ENCODE measurements at regions not wholly inside any gene's neighbourhood (a gene's known extent, or its start where the extent isn't known, plus 50 kb on each side); places are given as distances from the start of the nearest gene placed in this dataset.

DNA sequence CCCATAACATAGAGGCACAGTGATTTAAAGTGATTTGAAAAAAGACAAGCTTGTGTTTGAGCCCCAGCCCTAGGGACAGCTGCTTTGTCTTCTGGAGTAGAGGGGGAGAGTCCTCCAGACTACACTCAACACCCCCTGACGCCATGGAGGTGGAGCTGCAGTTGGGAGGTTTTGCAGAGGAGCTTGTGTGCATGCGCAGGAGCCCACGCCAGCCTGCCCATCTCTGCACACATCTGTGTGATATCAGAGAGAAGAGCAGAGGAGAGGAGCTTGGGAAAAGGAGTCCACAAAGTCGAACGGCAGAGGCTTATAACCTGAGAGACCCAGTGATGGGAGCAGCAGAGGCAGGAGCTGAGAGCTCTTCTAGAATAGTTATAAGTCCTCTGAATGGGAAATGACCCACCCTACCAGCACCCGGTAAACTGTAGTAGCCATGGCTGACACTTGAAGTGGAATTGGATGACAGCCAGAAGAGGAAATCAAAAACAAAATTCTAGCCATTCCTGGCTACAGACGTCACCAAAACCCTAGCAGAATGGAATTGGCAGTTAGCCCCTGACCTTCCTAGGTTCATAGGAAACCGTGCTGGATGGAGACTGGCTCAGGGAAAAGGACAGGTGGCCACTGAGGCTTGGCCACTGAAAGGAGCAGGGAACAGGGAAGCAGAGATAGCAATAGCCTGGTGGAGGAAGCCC lies 185.1 kb upstream of the VASH1 start:
- no peak for ATAC-seq
- no peak for TF ChIP-seq ZNF70 (CRISPR knock-in tag; IDR thresholded peaks at IDR 0.05)
- TF ChIP-seq, protein P1, sequence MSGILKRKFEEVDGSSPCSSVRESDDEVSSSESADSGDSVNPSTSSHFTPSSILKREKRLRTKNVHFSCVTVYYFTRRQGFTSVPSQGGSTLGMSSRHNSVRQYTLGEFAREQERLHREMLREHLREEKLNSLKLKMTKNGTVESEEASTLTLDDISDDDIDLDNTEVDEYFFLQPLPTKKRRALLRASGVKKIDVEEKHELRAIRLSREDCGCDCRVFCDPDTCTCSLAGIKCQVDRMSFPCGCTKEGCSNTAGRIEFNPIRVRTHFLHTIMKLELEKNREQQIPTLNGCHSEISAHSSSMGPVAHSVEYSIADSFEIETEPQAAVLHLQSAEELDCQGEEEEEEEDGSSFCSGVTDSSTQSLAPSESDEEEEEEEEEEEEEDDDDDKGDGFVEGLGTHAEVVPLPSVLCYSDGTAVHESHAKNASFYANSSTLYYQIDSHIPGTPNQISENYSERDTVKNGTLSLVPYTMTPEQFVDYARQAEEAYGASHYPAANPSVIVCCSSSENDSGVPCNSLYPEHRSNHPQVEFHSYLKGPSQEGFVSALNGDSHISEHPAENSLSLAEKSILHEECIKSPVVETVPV (CRISPR knock-in tag; IDR thresholded peaks at IDR 0.05) = no peak
- no peak for TF ChIP-seq ZFP30 (CRISPR knock-in tag; IDR thresholded peaks at IDR 0.05)
- TF ChIP-seq ZFP3 (CRISPR knock-in tag; IDR thresholded peaks at IDR 0.05) = peak; percentile 95
- TF ChIP-seq RARB (CRISPR knock-in tag; IDR thresholded peaks at IDR 0.05) = no peak
- TF ChIP-seq, protein P2, sequence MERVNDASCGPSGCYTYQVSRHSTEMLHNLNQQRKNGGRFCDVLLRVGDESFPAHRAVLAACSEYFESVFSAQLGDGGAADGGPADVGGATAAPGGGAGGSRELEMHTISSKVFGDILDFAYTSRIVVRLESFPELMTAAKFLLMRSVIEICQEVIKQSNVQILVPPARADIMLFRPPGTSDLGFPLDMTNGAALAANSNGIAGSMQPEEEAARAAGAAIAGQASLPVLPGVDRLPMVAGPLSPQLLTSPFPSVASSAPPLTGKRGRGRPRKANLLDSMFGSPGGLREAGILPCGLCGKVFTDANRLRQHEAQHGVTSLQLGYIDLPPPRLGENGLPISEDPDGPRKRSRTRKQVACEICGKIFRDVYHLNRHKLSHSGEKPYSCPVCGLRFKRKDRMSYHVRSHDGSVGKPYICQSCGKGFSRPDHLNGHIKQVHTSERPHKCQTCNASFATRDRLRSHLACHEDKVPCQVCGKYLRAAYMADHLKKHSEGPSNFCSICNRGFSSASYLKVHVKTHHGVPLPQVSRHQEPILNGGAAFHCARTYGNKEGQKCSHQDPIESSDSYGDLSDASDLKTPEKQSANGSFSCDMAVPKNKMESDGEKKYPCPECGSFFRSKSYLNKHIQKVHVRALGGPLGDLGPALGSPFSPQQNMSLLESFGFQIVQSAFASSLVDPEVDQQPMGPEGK (CRISPR knock-in tag; IDR thresholded peaks at IDR 0.05; ENCODE audit: borderline replicate concordance) = no peak
- TF ChIP-seq GLIS3 (CRISPR knock-in tag; IDR thresholded peaks at IDR 0.05) = no peak

DNA sequence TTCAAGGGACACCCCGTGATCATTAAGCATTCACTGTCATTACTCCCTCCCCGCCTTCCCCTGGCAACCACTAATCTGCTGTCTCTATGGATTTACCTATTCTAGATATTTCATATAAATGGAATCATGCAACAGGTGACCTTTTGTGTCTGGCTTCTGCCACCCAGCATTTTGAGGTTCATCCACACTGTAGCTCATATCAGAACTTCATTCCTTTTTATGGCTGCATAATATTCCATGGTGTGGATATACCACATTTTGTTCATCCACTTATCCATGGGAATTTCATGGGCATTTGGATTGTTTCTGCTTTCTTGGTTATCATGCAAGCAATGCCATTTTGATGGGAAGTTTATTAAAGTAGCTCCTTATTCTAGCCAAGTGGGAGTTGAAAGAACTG lies 184.2 kb upstream of the VASH1 start:
- no peak for ATAC-seq
- TF ChIP-seq PPARA (CRISPR knock-in tag; IDR thresholded peaks at IDR 0.05; ENCODE audit: borderline replicate concordance) = no peak
- peak; percentile 88 for TF ChIP-seq ZNF8 (CRISPR knock-in tag; IDR thresholded peaks at IDR 0.05)
- TF ChIP-seq ZNF70 (CRISPR knock-in tag; IDR thresholded peaks at IDR 0.05) = no peak

DNA sequence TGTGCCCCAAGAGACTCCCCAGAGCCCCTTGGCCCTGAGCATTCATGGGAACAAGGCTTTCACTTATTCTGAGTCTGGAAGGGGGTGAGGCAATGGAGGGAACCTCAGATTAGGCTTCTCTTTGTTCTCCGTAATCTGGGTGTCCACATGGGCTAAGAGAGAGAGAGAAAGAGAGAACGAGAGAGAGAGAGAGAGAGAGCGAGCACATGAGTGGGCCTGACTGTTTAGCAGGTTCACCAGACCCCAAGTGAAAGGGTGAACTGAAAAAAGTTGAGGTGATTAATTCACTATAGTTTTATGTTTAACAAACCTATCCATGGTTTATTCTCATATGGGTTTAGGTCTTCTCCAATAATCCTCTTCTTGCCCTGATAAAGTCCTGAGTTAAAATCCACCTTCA lies 183.4 kb upstream of the VASH1 start:
- TF ChIP-seq, protein P2 (CRISPR knock-in tag; IDR thresholded peaks at IDR 0.05; ENCODE audit: borderline replicate concordance) = no peak
- no peak for TF ChIP-seq ZNF70 (CRISPR knock-in tag; IDR thresholded peaks at IDR 0.05)
- TF ChIP-seq ISL1 (CRISPR knock-in tag; IDR thresholded peaks at IDR 0.05) = no peak
- TF ChIP-seq ZFP30 (CRISPR knock-in tag; IDR thresholded peaks at IDR 0.05) = no peak
- TF ChIP-seq, protein P3, sequence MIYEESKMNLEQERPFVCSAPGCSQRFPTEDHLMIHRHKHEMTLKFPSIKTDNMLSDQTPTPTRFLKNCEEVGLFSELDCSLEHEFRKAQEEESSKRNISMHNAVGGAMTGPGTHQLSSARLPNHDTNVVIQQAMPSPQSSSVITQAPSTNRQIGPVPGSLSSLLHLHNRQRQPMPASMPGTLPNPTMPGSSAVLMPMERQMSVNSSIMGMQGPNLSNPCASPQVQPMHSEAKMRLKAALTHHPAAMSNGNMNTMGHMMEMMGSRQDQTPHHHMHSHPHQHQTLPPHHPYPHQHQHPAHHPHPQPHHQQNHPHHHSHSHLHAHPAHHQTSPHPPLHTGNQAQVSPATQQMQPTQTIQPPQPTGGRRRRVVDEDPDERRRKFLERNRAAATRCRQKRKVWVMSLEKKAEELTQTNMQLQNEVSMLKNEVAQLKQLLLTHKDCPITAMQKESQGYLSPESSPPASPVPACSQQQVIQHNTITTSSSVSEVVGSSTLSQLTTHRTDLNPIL (CRISPR knock-in tag; IDR thresholded peaks at IDR 0.05; ENCODE audit: low read depth) = no peak
- TF ChIP-seq ESRRG (CRISPR knock-in tag; IDR thresholded peaks at IDR 0.05) = no peak
- TF ChIP-seq TCF4 (CRISPR knock-in tag; IDR thresholded peaks at IDR 0.05; ENCODE audit: borderline replicate concordance) = no peak
- TF ChIP-seq, protein P4, sequence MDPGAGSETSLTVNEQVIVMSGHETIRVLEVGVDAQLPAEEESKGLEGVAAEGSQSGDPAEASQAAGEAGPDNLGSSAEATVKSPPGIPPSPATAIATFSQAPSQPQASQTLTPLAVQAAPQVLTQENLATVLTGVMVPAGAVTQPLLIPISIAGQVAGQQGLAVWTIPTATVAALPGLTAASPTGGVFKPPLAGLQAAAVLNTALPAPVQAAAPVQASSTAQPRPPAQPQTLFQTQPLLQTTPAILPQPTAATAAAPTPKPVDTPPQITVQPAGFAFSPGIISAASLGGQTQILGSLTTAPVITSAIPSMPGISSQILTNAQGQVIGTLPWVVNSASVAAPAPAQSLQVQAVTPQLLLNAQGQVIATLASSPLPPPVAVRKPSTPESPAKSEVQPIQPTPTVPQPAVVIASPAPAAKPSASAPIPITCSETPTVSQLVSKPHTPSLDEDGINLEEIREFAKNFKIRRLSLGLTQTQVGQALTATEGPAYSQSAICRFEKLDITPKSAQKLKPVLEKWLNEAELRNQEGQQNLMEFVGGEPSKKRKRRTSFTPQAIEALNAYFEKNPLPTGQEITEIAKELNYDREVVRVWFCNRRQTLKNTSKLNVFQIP (CRISPR knock-in tag; IDR thresholded peaks at IDR 0.05; ENCODE audit: borderline replicate concordance, low read depth) = no peak
- no peak for TF ChIP-seq ZNF565 (CRISPR knock-in tag; conservative IDR thresholded peaks at IDR 0.05; ENCODE audit: low read depth)
- TF ChIP-seq BACH2 (CRISPR knock-in tag; IDR thresholded peaks at IDR 0.05; ENCODE audit: borderline replicate concordance) = no peak
- TF ChIP-seq OSR1 (CRISPR knock-in tag; IDR thresholded peaks at IDR 0.05) = no peak
- TF ChIP-seq, protein P5, sequence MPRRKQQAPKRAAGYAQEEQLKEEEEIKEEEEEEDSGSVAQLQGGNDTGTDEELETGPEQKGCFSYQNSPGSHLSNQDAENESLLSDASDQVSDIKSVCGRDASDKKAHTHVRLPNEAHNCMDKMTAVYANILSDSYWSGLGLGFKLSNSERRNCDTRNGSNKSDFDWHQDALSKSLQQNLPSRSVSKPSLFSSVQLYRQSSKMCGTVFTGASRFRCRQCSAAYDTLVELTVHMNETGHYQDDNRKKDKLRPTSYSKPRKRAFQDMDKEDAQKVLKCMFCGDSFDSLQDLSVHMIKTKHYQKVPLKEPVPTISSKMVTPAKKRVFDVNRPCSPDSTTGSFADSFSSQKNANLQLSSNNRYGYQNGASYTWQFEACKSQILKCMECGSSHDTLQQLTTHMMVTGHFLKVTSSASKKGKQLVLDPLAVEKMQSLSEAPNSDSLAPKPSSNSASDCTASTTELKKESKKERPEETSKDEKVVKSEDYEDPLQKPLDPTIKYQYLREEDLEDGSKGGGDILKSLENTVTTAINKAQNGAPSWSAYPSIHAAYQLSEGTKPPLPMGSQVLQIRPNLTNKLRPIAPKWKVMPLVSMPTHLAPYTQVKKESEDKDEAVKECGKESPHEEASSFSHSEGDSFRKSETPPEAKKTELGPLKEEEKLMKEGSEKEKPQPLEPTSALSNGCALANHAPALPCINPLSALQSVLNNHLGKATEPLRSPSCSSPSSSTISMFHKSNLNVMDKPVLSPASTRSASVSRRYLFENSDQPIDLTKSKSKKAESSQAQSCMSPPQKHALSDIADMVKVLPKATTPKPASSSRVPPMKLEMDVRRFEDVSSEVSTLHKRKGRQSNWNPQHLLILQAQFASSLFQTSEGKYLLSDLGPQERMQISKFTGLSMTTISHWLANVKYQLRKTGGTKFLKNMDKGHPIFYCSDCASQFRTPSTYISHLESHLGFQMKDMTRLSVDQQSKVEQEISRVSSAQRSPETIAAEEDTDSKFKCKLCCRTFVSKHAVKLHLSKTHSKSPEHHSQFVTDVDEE (CRISPR knock-in tag; IDR thresholded peaks at IDR 0.05) = no peak
- TF ChIP-seq ARNTL (CRISPR knock-in tag; IDR thresholded peaks at IDR 0.05; ENCODE audit: borderline replicate concordance, low read depth) = no peak
- TF ChIP-seq CSDC2 (CRISPR knock-in tag; IDR thresholded peaks at IDR 0.05) = no peak
- no peak for TF ChIP-seq SNAI2 (CRISPR knock-in tag; IDR thresholded peaks at IDR 0.05)
- TF ChIP-seq ZNF8 (CRISPR knock-in tag; IDR thresholded peaks at IDR 0.05) = no peak
- no peak for TF ChIP-seq TOX (CRISPR knock-in tag; IDR thresholded peaks at IDR 0.05; ENCODE audit: borderline replicate concordance)
- ATAC-seq = no peak
